ENCODE measurements at regions not wholly inside any gene's neighbourhood (a gene's known extent, or its start where the extent isn't known, plus 50 kb on each side); places are given as distances from the start of the nearest gene placed in this dataset.

DNA sequence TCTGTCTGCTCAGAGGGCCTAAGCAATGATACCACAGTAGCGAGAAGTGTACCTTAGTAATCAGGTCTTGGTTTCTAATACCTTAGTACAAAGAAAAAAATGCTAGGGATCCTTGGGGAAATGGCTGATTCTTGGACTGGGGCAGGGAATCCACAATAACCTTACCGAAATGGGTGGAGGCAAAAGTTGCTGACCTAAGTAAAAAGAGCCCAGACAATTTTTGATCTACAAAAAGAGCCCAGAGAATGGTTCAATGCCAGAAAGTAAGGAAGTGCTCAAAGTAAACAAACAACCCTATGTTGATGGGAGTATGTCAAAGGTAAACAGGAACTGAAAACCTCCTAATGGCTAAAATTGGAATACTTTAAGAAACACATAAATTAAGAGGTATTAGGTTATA is 130.1 kb upstream of the MAGEB18 start:
- TF ChIP-seq, protein P1, sequence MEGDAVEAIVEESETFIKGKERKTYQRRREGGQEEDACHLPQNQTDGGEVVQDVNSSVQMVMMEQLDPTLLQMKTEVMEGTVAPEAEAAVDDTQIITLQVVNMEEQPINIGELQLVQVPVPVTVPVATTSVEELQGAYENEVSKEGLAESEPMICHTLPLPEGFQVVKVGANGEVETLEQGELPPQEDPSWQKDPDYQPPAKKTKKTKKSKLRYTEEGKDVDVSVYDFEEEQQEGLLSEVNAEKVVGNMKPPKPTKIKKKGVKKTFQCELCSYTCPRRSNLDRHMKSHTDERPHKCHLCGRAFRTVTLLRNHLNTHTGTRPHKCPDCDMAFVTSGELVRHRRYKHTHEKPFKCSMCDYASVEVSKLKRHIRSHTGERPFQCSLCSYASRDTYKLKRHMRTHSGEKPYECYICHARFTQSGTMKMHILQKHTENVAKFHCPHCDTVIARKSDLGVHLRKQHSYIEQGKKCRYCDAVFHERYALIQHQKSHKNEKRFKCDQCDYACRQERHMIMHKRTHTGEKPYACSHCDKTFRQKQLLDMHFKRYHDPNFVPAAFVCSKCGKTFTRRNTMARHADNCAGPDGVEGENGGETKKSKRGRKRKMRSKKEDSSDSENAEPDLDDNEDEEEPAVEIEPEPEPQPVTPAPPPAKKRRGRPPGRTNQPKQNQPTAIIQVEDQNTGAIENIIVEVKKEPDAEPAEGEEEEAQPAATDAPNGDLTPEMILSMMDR (IDR thresholded peaks at IDR 0.05): no peak
- TF ChIP-seq POLR2A (IDR thresholded peaks at IDR 0.05) (no peak), EP300 (IDR thresholded peaks at IDR 0.05) (no peak)

Measured in stomach (tissue), 4 donors.